Thyroid gland (tissue), 4 donors: ENCODE measurements at regions not wholly inside any gene's neighbourhood (a gene's known extent, or its start where the extent isn't known, plus 50 kb on each side); places are given as distances from the start of the nearest gene placed in this dataset.

Source experiments
- POLR2A ChIP-seq, 2 donors: fragments of 450-650 bp; IDR thresholded peaks; one replicate each; pipeline ENCODE4 v1.6.1; 2017; ENCODE audit warnings: antibody characterized with exemption in 2 of 2, mild to moderate bottlenecking in 2 of 2, moderate library complexity in 1 of 2
- TF ChIP-seq, protein P1 (sequence below), 6 experiments: fragments of 200-600 bp in 3 of 6; fragments of 450-650 bp in 3 of 6; sonication (generic) in 3 of 6; IDR thresholded peaks; one replicate each; pipeline ENCODE4 v1.5.1; 2016 to 2019; ENCODE audit warnings: antibody characterized with exemption in 6 of 6, mild to moderate bottlenecking in 2 of 6, inconsistent platforms in 1 of 6, moderate library complexity in 1 of 6

- TF ChIP-seq, protein P1, sequence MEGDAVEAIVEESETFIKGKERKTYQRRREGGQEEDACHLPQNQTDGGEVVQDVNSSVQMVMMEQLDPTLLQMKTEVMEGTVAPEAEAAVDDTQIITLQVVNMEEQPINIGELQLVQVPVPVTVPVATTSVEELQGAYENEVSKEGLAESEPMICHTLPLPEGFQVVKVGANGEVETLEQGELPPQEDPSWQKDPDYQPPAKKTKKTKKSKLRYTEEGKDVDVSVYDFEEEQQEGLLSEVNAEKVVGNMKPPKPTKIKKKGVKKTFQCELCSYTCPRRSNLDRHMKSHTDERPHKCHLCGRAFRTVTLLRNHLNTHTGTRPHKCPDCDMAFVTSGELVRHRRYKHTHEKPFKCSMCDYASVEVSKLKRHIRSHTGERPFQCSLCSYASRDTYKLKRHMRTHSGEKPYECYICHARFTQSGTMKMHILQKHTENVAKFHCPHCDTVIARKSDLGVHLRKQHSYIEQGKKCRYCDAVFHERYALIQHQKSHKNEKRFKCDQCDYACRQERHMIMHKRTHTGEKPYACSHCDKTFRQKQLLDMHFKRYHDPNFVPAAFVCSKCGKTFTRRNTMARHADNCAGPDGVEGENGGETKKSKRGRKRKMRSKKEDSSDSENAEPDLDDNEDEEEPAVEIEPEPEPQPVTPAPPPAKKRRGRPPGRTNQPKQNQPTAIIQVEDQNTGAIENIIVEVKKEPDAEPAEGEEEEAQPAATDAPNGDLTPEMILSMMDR (IDR thresholded peaks at IDR 0.05): no peak
- no peak for TF ChIP-seq POLR2A (IDR thresholded peaks at IDR 0.05)
Measured at GRCh38 chrX:76821276-76821675, 393.8 kb downstream of the MAGEE1 start.
